Peyer's patch (tissue), 4 donors: ENCODE measurements at regions not wholly inside any gene's neighbourhood (a gene's known extent, or its start where the extent isn't known, plus 50 kb on each side); places are given as distances from the start of the nearest gene placed in this dataset.

Experiments
- CTCF ChIP-seq, 6 experiments: fragments of 450-650 bp in 4 of 6; fragments of 200-600 bp in 2 of 6; sonication (generic) in 1 of 6; IDR thresholded peaks; one replicate each; pipeline ENCODE4 v1.5.1; 2017 to 2019; ENCODE audit warnings: antibody characterized with exemption in 6 of 6, mild to moderate bottlenecking in 3 of 6, moderate library complexity in 1 of 6
- POLR2A ChIP-seq, 2 donors: fragments of 450-650 bp; IDR thresholded peaks; one replicate each; pipeline ENCODE4 v1.5.1; 2017; ENCODE audit warnings: antibody characterized with exemption in 2 of 2, mild to moderate bottlenecking in 2 of 2, moderate library complexity in 2 of 2

- TF ChIP-seq POLR2A (IDR thresholded peaks at IDR 0.05) (no peak), CTCF (IDR thresholded peaks at IDR 0.05) (no peak)
Measured at GRCh38 chr4:181950372-181951127, 292.7 kb upstream of the TENM3 start.
